Left kidney (tissue), 1 donor: ENCODE measurements at regions not wholly inside any gene's neighbourhood (a gene's known extent, or its start where the extent isn't known, plus 50 kb on each side); places are given as distances from the start of the nearest gene placed in this dataset.

Source experiments
- DNase-seq: peaks from one replicate; pipeline ENCODE4 v3.0.0-alpha.2; 2013

DNA sequence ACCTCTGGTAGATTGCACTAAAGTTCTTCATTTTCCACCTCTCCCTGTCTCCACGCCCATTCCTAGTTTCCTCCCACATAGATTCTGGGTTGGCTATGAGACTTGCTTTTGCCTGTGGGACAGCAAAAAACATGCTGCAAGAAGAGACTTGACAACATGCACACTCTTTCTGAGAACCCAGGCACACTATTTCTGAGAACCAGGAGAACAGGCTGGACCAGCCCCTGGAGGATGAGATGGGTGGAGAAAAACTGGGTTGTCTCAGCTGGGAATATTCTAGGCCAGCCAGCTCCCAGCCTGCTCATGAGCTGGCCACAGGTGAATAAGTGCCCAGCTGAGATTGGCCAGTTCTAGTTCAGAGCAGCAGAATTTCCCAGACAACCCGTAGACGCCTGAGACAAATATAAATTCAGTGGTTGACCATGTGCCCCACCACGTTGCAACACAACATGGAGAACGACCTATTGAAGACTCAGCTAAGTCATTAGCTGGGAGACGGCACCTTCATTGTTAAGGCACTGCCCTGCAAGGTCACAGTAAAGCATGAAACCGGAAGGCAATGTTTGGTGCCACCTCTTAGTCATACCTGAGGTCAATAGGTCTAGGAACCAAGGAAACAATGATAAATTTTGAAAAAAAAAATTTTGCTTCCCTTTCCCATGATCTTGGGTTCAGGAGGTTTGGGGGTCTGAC is 92.7 kb upstream of the AKR1E2 start:
- DNase-seq, result no peak

DNA sequence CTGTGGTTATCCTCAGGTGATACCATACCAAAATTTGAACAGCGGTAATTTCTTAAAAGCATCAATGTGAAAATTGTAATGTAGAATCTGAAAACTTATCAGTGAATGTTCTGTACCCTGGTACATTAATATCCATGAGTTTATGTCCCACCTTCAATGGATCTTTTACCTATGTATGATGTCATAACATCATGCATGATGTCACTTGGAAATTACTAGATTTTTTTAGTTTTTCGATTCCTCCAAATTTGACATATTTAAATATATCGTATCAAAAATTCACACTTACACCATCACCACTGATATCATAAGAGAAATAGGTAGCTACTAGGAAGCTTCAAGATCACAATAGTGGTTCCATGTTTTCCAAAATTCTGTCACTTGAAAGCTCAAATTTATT is 95.0 kb upstream of the AKR1E2 start:
- no peak for DNase-seq

GRCh38 chr10:4725917-4726606 is 99.9 kb upstream of the AKR1E2 start:
- DNase-seq, result no peak

- DNase-seq, result no peak
Observed at GRCh38 chr10:4723860-4724259, 102.1 kb upstream of the AKR1E2 start.

- DNase-seq, result no peak
Observed at GRCh38 chr10:4721999-4722753, 103.8 kb upstream of the AKR1E2 start.

- DNase-seq, result no peak
Observed at GRCh38 chr10:4720463-4720862, 105.5 kb upstream of the AKR1E2 start.

DNA sequence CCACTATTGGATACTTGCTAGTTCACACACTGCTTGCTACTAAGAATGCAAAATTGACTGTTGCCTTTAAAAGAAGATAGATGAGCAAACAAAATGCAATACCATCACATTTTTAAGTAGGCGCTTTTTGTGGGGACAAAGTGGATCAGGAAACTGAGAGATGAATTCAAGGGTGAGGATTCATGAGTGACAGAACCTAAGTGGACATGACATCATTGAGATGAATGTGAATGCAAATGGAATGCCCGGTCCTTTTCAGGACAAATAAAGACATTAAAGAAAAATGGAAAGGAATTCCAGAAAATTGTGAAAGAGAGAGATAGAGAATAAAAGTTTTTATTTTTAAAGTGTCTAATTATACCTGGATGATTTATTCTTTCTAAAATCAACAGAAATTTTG is 106.3 kb upstream of the AKR1E2 start:
- no peak for DNase-seq

GRCh38 chr10:4719036-4719435 is 107.0 kb upstream of the AKR1E2 start:
- DNase-seq, result no peak

GRCh38 chr10:4718544-4718943 is 107.5 kb upstream of the AKR1E2 start:
- DNase-seq, result no peak

GRCh38 chr10:4717670-4718069 is 108.3 kb upstream of the AKR1E2 start:
- no peak for DNase-seq

DNA sequence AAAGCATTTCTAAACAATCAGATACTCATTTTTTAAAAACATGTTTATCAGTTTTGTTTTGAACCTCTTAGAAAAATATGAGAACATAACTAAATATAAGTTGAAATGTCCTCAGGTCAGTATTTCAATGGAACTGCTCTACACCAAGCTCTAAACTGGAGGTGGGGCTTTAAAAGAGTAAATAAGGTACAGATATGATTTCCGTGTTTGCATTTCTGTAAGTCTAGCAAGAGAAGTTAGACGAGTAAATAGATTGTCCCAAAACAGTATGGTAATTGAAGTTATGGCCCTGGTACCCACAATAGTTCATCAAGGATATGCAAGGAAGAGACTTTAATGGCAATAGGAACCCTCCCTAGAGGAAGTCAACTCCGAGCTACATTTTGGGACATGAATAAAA is 115.1 kb upstream of the AKR1E2 start:
- no peak for DNase-seq

GRCh38 chr10:4708123-4708759 is 117.8 kb upstream of the AKR1E2 start:
- DNase-seq, result no peak

GRCh38 chr10:4707221-4707620 is 118.8 kb upstream of the AKR1E2 start:
- DNase-seq, result no peak

GRCh38 chr10:4704034-4704545 is 121.9 kb upstream of the AKR1E2 start:
- no peak for DNase-seq

DNA sequence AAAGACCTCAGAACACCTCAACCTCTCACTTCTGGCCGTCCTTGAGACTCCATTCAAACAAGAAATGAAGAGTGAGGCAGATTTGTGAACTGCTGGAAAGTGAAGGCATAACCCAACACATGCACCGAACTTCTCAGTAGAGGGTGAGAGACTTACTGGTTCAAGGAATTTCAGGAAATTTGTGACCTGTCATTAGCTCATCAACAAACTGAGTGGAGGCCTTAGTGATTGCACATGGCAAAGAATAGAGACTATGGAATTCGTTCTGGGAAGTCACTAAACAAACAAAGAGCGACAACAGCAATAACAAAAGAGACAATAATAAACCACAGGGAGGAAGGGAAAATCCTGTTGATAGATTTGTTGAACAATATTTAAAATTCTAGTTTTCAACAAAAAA is 125.0 kb upstream of the AKR1E2 start:
- no peak for DNase-seq

DNA sequence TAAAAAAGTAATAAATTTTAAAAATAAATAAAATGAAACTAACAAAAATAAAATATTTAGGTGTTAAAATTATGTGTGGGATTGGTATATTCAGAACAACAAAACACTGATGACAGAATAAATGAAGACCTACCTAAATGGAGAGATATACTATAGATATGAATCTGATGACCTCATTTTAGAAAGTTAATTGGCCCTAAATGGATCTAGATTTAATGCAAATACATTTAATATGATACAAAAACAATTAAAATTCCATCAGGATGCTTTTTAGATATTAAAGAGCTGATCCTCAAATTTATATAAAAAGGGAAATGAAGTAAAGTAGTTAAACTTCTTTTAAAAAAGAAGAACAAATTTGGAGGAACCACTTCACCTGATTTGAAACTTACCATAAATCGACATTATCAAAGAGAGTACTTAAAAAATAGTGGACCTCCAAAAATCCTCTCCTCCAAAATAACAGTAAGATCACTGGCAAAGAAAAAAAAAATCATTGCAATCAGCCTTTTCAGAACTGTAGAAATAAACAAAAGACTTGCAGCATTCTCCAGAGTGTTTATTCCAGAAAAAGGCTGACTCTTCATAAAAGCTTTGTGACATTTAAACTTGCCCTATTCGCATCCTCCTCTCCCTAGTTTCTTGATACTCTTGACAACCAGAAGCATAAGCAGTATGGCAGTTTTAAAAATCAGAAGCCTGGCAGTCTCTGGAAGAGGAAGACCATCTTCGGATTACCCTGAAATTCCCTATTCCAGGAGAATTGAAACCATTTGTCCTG is 125.9 kb upstream of the AKR1E2 start:
- no peak for DNase-seq

GRCh38 chr10:4698075-4698474 is 127.9 kb upstream of the AKR1E2 start:
- DNase-seq, result no peak

DNA sequence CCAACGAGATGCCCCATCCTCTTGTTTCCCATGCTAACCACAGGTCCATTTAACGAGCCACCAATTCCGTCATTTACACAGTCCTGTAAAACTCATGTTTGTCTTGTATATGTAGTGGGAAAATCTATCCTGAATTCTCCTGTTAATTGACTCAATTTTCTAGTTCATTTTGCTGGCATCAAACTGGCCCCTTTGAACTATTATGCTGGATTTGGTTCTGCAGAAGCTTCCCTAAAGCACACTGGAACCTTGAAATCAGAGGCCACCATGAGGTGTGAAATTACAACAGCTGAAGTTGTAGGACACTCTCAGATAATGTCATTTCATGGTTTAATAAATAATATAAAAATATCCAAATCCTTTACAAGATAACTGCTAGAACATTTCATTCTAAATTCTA is 129.8 kb upstream of the AKR1E2 start:
- no peak for DNase-seq

DNA sequence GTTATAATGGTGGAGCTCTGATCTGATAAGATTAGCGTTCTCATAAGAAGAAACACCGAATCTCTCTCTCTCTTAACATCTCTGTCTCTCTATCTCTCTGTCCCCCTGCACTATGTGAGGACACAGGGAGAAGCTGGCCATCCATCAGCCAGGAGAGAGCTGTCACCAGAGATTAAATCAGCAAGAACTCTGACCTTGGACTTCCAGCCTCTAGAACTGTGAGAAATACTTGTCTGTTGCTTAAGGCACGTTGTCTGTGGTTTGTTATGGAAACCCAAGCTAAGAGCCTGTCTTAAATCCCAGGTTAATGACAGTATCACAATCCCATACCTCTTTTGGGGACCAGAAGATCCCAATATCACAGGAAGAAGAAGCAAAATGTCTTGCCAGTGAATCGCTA is 132.0 kb upstream of the AKR1E2 start:
- DNase-seq, result no peak

DNA sequence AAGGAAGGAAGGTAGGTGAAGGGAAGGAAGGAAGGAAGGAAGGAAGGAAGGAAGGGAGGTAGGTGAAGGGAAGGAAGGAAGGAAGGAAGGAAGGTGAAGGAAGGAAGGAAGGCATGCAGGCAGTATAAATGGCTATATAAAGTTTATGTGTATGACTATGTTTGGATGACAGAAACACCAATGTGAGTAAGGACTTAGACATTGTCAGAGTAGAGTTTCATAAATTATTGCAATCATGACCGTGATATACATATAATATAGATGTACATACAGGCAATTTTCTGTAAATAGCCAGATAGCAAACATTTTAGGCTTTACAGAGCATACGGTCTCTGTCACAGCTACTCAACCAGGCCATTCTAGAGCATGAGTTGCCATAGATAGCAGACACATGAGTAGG is 133.8 kb upstream of the AKR1E2 start:
- no peak for DNase-seq

DNA sequence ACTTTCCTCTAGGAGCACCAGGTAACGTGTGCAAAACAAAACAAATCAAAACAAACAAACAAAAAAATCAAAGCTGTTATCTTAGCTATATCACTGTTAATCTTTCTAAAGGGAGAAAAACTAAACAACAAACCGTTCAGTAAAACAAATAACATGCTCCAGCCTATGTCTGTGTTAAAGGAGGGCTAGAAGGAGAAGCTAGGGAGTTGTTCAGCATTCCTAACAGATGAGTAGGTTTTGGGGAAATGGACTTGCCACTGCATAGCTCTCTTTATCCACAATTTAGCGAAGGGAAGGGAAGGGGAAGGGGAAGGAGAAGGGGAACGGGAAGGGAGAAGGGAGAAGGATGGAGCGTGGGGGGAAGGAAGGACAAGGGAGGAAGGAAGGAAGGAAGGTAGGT is 134.2 kb upstream of the AKR1E2 start:
- DNase-seq, result no peak

DNA sequence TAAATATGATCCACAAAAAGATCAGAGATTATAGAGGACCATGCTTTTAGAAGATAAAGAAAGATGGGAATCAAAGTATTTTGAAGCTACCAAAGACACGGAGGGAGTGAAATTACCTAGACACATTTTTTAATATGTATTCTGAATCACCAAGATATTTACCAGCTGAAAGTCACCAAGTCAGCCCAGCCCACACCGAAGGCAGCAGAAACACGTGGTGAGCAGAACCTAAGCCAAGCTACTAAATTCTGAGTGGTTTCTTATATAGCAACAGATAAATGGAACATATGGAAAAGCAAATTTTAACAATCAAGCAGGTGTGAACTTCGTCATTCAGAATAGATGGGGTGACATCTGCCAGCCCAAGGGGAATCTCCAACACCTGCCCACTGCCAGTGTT is 134.7 kb upstream of the AKR1E2 start:
- DNase-seq, result no peak
